HL-60 (cell line): ENCODE measurements at regions not wholly inside any gene's neighbourhood (a gene's known extent, or its start where the extent isn't known, plus 50 kb on each side); places are given as distances from the start of the nearest gene placed in this dataset.

Experiments
- DNase-seq, 2 experiments: peaks; one replicate each; pipeline ENCODE4 v3.0.0-alpha.2; 2010 to 2020; ENCODE audit warnings: low read depth in 1 of 2, low spot score in 1 of 2
- H3K27ac ChIP-seq: fragments of 250-450 bp; sonication (Bioruptor Pico); replicated peaks from 2 replicates; pipeline ENCODE4 v1.5.1; 2020; ENCODE audit warnings: mild to moderate bottlenecking, moderate library complexity
- H3K27me3 ChIP-seq: fragments of 250-450 bp; sonication (Bioruptor Pico); 2 replicates; pipeline ENCODE4 v1.5.1; 2021; ENCODE audit warnings: mild to moderate bottlenecking, moderate library complexity; ENCODE audit not compliant: insufficient read depth, poor library complexity, severe bottlenecking
- H3K4me3 ChIP-seq: replicated peaks from 2 replicates; pipeline ENCODE4 v1.5.1; 2011; ENCODE audit warnings: mild to moderate bottlenecking, control low read depth, low read length; ENCODE audit not compliant: insufficient read depth
- GABPA ChIP-seq: IDR thresholded peaks from 2 replicates; pipeline ENCODE4 v1.6.1; 2012; ENCODE audit warnings: low read depth
- POLR2AphosphoS5 ChIP-seq: IDR thresholded peaks from 2 replicates; pipeline ENCODE4 v1.6.1; 2012; ENCODE audit warnings: low read depth
- SPI1 ChIP-seq: IDR thresholded peaks from 2 replicates; pipeline ENCODE4 v1.6.1; 2012; ENCODE audit warnings: low read depth, mild to moderate bottlenecking, borderline replicate concordance
- TF ChIP-seq, protein P1 (sequence below): IDR thresholded peaks from 2 replicates; pipeline ENCODE4 v1.6.1; 2012; ENCODE audit warnings: low read depth; ENCODE audit not compliant: insufficient replicate concordance
- TF ChIP-seq, protein P2 (sequence below): IDR thresholded peaks from one replicate; pipeline ENCODE4 v1.5.1; 2011; ENCODE audit warnings: low read length, control low read depth, inconsistent platforms; ENCODE audit not compliant: insufficient read depth

DNA sequence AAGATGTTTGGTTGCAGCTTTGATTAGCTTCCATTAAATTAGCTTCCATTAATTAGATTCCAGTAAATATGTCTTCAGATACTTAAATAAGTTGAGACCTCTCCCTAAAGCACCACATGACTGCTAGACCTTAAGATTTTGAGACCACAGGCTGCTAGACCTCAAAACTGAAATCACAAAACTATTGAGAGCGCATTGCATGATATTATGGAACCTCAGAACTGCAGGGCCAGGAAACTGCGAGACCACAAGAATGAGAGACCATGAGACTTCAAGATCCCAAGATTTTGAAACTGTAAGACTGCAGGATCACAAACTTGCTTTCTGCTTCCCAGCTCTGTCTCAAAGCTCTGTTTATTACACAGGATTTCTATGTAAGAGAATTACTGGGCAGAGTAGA is 87.4 kb downstream of the TRIM42 start:
- H3K4me3 ChIP-seq, result no peak overlapping the region
- DNase-seq, result no peak
- no peaks in the 10 kb centered on the region for H3K27me3 ChIP-seq
- H3K27ac ChIP-seq, result no peak overlapping the region
- TF ChIP-seq POLR2AphosphoS5 (no peak), SPI1 (no peak), GABPA (no peak)
- TF ChIP-seq, protein P1, sequence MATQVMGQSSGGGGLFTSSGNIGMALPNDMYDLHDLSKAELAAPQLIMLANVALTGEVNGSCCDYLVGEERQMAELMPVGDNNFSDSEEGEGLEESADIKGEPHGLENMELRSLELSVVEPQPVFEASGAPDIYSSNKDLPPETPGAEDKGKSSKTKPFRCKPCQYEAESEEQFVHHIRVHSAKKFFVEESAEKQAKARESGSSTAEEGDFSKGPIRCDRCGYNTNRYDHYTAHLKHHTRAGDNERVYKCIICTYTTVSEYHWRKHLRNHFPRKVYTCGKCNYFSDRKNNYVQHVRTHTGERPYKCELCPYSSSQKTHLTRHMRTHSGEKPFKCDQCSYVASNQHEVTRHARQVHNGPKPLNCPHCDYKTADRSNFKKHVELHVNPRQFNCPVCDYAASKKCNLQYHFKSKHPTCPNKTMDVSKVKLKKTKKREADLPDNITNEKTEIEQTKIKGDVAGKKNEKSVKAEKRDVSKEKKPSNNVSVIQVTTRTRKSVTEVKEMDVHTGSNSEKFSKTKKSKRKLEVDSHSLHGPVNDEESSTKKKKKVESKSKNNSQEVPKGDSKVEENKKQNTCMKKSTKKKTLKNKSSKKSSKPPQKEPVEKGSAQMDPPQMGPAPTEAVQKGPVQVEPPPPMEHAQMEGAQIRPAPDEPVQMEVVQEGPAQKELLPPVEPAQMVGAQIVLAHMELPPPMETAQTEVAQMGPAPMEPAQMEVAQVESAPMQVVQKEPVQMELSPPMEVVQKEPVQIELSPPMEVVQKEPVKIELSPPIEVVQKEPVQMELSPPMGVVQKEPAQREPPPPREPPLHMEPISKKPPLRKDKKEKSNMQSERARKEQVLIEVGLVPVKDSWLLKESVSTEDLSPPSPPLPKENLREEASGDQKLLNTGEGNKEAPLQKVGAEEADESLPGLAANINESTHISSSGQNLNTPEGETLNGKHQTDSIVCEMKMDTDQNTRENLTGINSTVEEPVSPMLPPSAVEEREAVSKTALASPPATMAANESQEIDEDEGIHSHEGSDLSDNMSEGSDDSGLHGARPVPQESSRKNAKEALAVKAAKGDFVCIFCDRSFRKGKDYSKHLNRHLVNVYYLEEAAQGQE, result no peak
- TF ChIP-seq, protein P2, sequence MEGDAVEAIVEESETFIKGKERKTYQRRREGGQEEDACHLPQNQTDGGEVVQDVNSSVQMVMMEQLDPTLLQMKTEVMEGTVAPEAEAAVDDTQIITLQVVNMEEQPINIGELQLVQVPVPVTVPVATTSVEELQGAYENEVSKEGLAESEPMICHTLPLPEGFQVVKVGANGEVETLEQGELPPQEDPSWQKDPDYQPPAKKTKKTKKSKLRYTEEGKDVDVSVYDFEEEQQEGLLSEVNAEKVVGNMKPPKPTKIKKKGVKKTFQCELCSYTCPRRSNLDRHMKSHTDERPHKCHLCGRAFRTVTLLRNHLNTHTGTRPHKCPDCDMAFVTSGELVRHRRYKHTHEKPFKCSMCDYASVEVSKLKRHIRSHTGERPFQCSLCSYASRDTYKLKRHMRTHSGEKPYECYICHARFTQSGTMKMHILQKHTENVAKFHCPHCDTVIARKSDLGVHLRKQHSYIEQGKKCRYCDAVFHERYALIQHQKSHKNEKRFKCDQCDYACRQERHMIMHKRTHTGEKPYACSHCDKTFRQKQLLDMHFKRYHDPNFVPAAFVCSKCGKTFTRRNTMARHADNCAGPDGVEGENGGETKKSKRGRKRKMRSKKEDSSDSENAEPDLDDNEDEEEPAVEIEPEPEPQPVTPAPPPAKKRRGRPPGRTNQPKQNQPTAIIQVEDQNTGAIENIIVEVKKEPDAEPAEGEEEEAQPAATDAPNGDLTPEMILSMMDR, result no peak

DNA sequence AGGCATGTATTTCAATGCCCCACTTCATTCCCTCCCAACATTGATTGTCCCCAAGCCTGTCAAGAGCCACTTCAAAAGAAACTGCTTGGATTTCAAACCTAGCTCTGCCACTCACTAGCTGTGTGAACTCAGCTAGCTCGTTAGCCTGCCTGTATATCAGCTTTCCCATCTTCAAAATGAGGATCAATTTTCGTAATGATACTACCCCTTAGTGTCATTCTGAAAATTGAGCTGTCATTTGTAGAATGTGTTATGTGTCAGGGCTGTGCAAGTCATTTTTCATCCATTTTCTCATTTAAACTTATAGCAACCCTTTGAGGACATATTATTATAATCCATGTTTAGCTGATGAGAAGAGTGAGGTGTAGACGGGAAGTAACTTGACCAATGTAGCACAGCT is 88.6 kb downstream of the TRIM42 start:
- Histone ChIP-seq H3K4me3 (no peak overlapping the region), H3K27me3 (no peaks in the 10 kb centered on the region), H3K27ac (no peak overlapping the region)
- TF ChIP-seq, protein P2, result no peak
- TF ChIP-seq SPI1, result no peak
- TF ChIP-seq POLR2AphosphoS5, result no peak
- no peak for TF ChIP-seq GABPA
- TF ChIP-seq, protein P1, result no peak
- no peak for DNase-seq

DNA sequence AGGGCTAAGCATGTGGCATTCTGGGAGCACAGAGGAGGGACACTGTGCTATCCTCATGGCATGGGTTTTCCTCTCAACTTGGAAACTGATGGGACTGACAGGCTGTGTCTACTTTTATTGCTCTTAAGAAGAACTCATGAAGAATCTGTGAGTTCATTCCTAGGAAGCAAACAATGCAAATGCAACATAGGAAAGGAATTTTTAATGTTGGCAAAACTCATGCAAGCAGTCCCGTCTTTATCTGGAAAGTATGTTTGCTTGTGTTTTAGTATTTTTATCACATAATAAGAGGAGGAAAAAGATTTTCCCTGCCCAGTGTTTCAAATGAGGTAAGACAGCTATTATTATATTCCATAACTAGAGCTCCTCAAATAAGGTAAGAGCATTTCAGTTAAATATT is 89.7 kb downstream of the TRIM42 start:
- Histone ChIP-seq H3K27ac (no peak overlapping the region), H3K4me3 (no peak overlapping the region), H3K27me3 (no peaks in the 10 kb centered on the region)
- DNase-seq, result no peak
- TF ChIP-seq, protein P2, result no peak
- TF ChIP-seq SPI1, result no peak
- no peak for TF ChIP-seq GABPA
- TF ChIP-seq POLR2AphosphoS5, result no peak
- TF ChIP-seq, protein P1, result no peak
